GM12878 (cell line): ENCODE measurements at regions not wholly inside any gene's neighbourhood (a gene's known extent, or its start where the extent isn't known, plus 50 kb on each side); places are given as distances from the start of the nearest gene placed in this dataset.

ENCODE experiments used
- ATAC-seq: fragments of 200-7000 bp; cut with Tn5 transposase; 3 replicates; pipeline ENCODE4 v1.9.1; 2020; ENCODE audit warnings: mild to moderate bottlenecking, moderate library complexity
- BruUV-seq: library from RNA; stranded (reverse); fragments of 400-500 nt; replicated peaks from 2 replicates; lab custom pipeline; 2021; lab: Mats Ljungman, UMichigan
- CTCF ChIA-PET: fragments of 300-600 bp; sonication (Branson Sonifier 250); formaldehyde crosslinking; extraction: SDS; loops from one replicate; lab custom pipeline; 2021; ENCODE audit warnings: inconsistent platforms; lab: Yijun Ruan, JAX
- POLR2A ChIA-PET: fragments of 350-600 bp; formaldehyde crosslinking; extraction: SDS; loops from one replicate; lab custom pipeline; 2021; ENCODE audit warnings: inconsistent platforms; lab: Charles Lee
- RAD21 ChIA-PET: fragments of 300-600 bp; sonication (Branson Sonifier 250); formaldehyde crosslinking; loops from one replicate; lab custom pipeline; 2023; ENCODE audit warnings: antibody characterized with exemption; ENCODE audit not compliant: unreplicated experiment; lab: Charles Lee
- SMC1A ChIA-PET: fragments of 300-600 bp; sonication (Branson Sonifier 250); formaldehyde crosslinking; loops from one replicate; lab custom pipeline; 2023; ENCODE audit not compliant: unreplicated experiment, uncharacterized antibody; lab: Charles Lee
- DNase-seq: peaks from one replicate; pipeline ENCODE4 v3.0.0-alpha.2; 2011; ENCODE audit warnings: low read depth, low spot score
- FAIRE-seq: peaks from 3 replicates; lab custom pipeline; 2011; peaks lifted over from hg19 to GRCh38; lab: Jason Lieb, UNC
- H2AFZ ChIP-seq: 2 replicates; pipeline ENCODE4 v1.6.0; 2011; ENCODE audit warnings: low read depth, low read length, control low read depth; ENCODE audit not compliant: control insufficient read depth
- H3K27ac ChIP-seq: 2 replicates; pipeline ENCODE4 v1.5.1; 2011; ENCODE audit warnings: control low read depth; ENCODE audit not compliant: control insufficient read depth, insufficient read depth
- H3K27me3 ChIP-seq, 2 experiments: replicated peaks in 1 of 2; 2 replicates each; pipeline versions ENCODE4 v1.6.0 to v1.6.1; 2011; ENCODE audit warnings: low read length in 1 of 2; ENCODE audit not compliant: control insufficient read depth in 2 of 2, insufficient read depth in 2 of 2
- H3K36me3 ChIP-seq, 2 experiments: 2 replicates each; pipeline ENCODE4 v1.5.1; 2011; ENCODE audit warnings: low read length in 1 of 2; ENCODE audit not compliant: control insufficient read depth in 2 of 2, insufficient read depth in 2 of 2
- H3K4me1 ChIP-seq: 2 replicates; pipeline ENCODE4 v1.6.1; 2011; ENCODE audit warnings: mild to moderate bottlenecking, low read length, moderate library complexity, mixed read lengths; ENCODE audit not compliant: control insufficient read depth, insufficient read depth
- H3K4me2 ChIP-seq: 2 replicates; pipeline ENCODE4 v1.6.0; 2011; ENCODE audit warnings: control low read depth; ENCODE audit not compliant: control insufficient read depth, insufficient read depth
- H3K4me3 ChIP-seq: fragments of 200-600 bp; sonication (generic); 2 replicates; pipeline ENCODE4 v1.5.1; 2016
- H3K79me2 ChIP-seq: 2 replicates; pipeline ENCODE4 v1.6.0; 2011; ENCODE audit warnings: low read length; ENCODE audit not compliant: control insufficient read depth, insufficient read depth
- H3K9ac ChIP-seq: 2 replicates; pipeline ENCODE4 v1.8.0; 2011; ENCODE audit warnings: low read length, control low read depth, mixed read lengths; ENCODE audit not compliant: control insufficient read depth, insufficient read depth
- H3K9me3 ChIP-seq: replicated peaks from 3 replicates; pipeline ENCODE4 v1.5.1; 2011; ENCODE audit warnings: mild to moderate bottlenecking, low read length; ENCODE audit not compliant: control insufficient read depth, insufficient read depth
- H4K20me1 ChIP-seq: 2 replicates; pipeline ENCODE4 v1.6.0; 2011; ENCODE audit not compliant: control insufficient read depth, insufficient read depth
- BCL3 ChIP-seq: IDR thresholded peaks from 2 replicates; pipeline ENCODE4 v1.6.1; 2011; ENCODE audit warnings: borderline replicate concordance, low read depth, mild to moderate bottlenecking, moderate library complexity, low read length; ENCODE audit not compliant: insufficient read depth, poor library complexity, severe bottlenecking
- CBX5 ChIP-seq: sonication (generic); IDR thresholded peaks from 2 replicates; pipeline ENCODE4 v1.6.1; 2016; ENCODE audit warnings: low read depth, moderate library complexity, mild to moderate bottlenecking, inconsistent platforms
- HDGF ChIP-seq: fragments of 450-650 bp; IDR thresholded peaks from 2 replicates; pipeline ENCODE4 v1.6.1; 2016; ENCODE audit warnings: antibody characterized with exemption
- IKZF2 ChIP-seq, 2 experiments: fragments of 450-650 bp; IDR thresholded peaks; 2 replicates each; pipeline ENCODE4 v1.6.1; 2017; ENCODE audit warnings: mild to moderate bottlenecking in 2 of 2, moderate library complexity in 2 of 2
- MXI1 ChIP-seq: fragments of 150-350 bp; IDR thresholded peaks from 2 replicates; pipeline ENCODE4 v1.6.1; 2011; ENCODE audit warnings: low read depth, mild to moderate bottlenecking, inconsistent platforms, low read length, improper control_type of control experiment
- NFYB ChIP-seq: IDR thresholded peaks from 2 replicates; pipeline ENCODE4 v1.6.1; 2011; ENCODE audit warnings: low read depth, mild to moderate bottlenecking, low read length, improper control_type of control experiment, moderate library complexity; ENCODE audit not compliant: insufficient read depth
- NRF1 ChIP-seq: conservative IDR thresholded peaks from 2 replicates; pipeline ENCODE4 v1.6.1; 2011; ENCODE audit warnings: mild to moderate bottlenecking, low read depth, low read length, improper control_type of control experiment
- POLR2AphosphoS2 ChIP-seq: IDR thresholded peaks from 2 replicates; pipeline ENCODE4 v1.6.1; 2011; ENCODE audit warnings: low read depth, mild to moderate bottlenecking, low read length, improper control_type of control experiment, moderate library complexity
- SPI1 ChIP-seq: IDR thresholded peaks from 2 replicates; pipeline ENCODE4 v1.6.1; 2011; ENCODE audit warnings: low read depth, mild to moderate bottlenecking, low read length, moderate library complexity, borderline replicate concordance; ENCODE audit not compliant: insufficient read depth
- WGBS: methylation state at CpG from one replicate; pipeline ENCODE4 v1.1.6; 2016; ENCODE audit warnings: low lambda C conversion rate; ENCODE audit not compliant: insufficient replicate concordance, insufficient coverage; ENCODE audit errors: missing lambda C conversion rate; 5-methylcytosine and 5-hydroxymethylcytosine counted together
- in situ Hi-C: fragments of 300-500 bp; cut with MboI; formaldehyde crosslinking; loops from 9 replicates; pipeline ENCODE4 v1.14.3; 2018; ENCODE audit warnings: mixed read lengths
- intact Hi-C: fragments of 100-400 bp; cut with micrococcal nuclease; formaldehyde crosslinking; loops from one replicate; pipeline ENCODE4 v1.14.2; 2022; ENCODE audit not compliant: unreplicated experiment

DNA sequence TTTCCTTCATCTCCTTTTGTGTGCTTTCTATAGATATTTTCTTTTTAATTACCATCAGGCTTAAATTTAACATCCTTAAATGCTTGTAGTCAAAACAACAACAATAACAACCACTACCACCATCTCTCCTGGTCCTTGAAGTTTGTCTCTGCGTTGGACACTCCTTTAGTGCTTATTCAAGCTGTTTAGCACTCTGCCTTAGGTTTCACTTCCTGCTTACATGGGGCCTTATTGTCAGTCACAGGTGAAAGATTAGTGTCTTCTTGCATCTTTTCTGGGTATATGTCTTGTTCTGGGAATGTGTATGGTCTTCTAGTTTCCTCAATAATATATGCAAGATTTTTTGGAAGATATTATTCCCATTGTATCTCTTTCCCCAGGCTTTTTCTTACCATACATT, 240.1 kb upstream of the NXPH2 start:
- H3K27me3 ChIP-seq: no peaks in the 10 kb centered on the region
- H3K27ac ChIP-seq: no peak overlapping the region
- intact Hi-C loops: no loop called here
- SMC1A ChIA-PET: no interaction called here
- no peak overlapping the region for H3K4me3 ChIP-seq
- H3K79me2 ChIP-seq: no peaks in the 10 kb centered on the region
- TF ChIP-seq SPI1: peak; percentile 44; the same call in 1 of the 2 replicates
- TF ChIP-seq CBX5: no peak
- TF ChIP-seq MXI1: no peak
- no peak for TF ChIP-seq HDGF
- TF ChIP-seq NRF1: no peak
- TF ChIP-seq BCL3: no peak
- TF ChIP-seq, all 136 proteins: peak for 1
- no peaks in the 10 kb centered on the region for H3K36me3 ChIP-seq
- RAD21 ChIA-PET: no interaction called here
- no peak for FAIRE-seq
- 0% methylated on average over 1 of the region's 1 CpG for WGBS
- no TSS peak for BruUV-seq
- no peak overlapping the region for H2AFZ ChIP-seq
- H3K9ac ChIP-seq: no peak overlapping the region
- in situ Hi-C loops: no loop called here
- no peak overlapping the region for H3K4me2 ChIP-seq
- POLR2A ChIA-PET: no interaction called here
- no peaks in the 10 kb centered on the region for H3K9me3 ChIP-seq
- CTCF ChIA-PET: interaction anchor here (1.2 kb wide), 1 partner anchor 32 kb away, joined by 3 read pairs; no protein-coding TSS in a partner anchor
- H3K4me1 ChIP-seq: no peaks in the 10 kb centered on the region
- ATAC-seq: peak; percentile 53
- no peak for DNase-seq
- no peaks in the 10 kb centered on the region for H4K20me1 ChIP-seq

DNA sequence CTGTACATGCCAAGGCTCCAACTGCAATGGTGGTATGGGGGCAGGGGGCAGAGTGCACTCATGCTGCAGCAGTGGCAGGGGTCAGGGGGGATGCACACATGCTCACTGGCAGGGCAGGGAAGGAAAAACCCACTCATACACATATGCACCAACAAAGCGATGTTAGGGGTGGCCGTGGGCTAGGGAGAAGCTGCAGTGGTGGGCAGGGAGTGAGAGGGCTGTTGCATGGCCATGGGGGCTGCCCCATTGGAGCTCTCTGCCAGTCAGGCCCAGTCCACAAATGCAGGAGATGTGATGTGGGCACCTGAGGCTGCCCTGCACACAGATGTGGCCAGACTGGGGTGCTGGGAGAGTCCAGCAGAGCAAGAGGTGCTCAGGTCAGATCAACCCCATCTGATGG, 238.1 kb upstream of the NXPH2 start:
- POLR2A ChIA-PET: no interaction called here

More for the DNA sequence above, 238.1 kb upstream of the NXPH2 start:
- no peaks in the 10 kb centered on the region for H3K4me1 ChIP-seq
- no peak overlapping the region for H3K4me2 ChIP-seq
- no peaks in the 10 kb centered on the region for H3K27me3 ChIP-seq
- no peak overlapping the region for H3K27ac ChIP-seq
- no peaks in the 10 kb centered on the region for H3K79me2 ChIP-seq
- ATAC-seq (no peak), DNase-seq (no peak), FAIRE-seq (no peak)
- no peak for TF ChIP-seq NFYB
- TF ChIP-seq POLR2AphosphoS2: no peak
- TF ChIP-seq IKZF2 (IDR thresholded peaks at IDR 0.05): no peak
- intact Hi-C loops: no loop called here
- ChIA-PET CTCF (no interaction called here), RAD21 (no interaction called here), SMC1A (no interaction called here)
- H3K36me3 ChIP-seq: no peaks in the 10 kb centered on the region
- H3K9ac ChIP-seq: no peak overlapping the region
- H4K20me1 ChIP-seq: no peaks in the 10 kb centered on the region
- H3K9me3 ChIP-seq: no peaks in the 10 kb centered on the region
- no peak overlapping the region for H2AFZ ChIP-seq
- in situ Hi-C loops: no loop called here
- 0% methylated on average over 2 of the region's 2 CpGs for WGBS
- no TSS peak for BruUV-seq
- no peak overlapping the region for H3K4me3 ChIP-seq
